NCI-H345 treated with DMSO at 0.1 percent for 48 hours (cell line): ENCODE measurements at regions not wholly inside any gene's neighbourhood (a gene's known extent, or its start where the extent isn't known, plus 50 kb on each side); places are given as distances from the start of the nearest gene placed in this dataset.

Source experiments
- DNase-seq: peaks from one replicate; lab custom pipeline; 2025; ENCODE audit not compliant: unreplicated experiment; lab: John Stamatoyannopoulos, UW

- DNase-seq, result no peak
Measured at GRCh38 chr13:33372251-33372919, 86.8 kb upstream of the STARD13 start.

GRCh38 chr13:33373624-33374023 is 88.1 kb upstream of the STARD13 start:
- DNase-seq, result no peak

GRCh38 chr13:33375421-33375820 is 89.9 kb upstream of the STARD13 start:
- no peak for DNase-seq

- DNase-seq, result no peak
Measured at GRCh38 chr13:33376212-33376611, 90.7 kb upstream of the STARD13 start.

GRCh38 chr13:33377411-33377810 is 91.9 kb upstream of the STARD13 start:
- DNase-seq, result no peak

GRCh38 chr13:33377825-33378224 is 92.3 kb upstream of the STARD13 start:
- no peak for DNase-seq

GRCh38 chr13:33379608-33380007 is 94.1 kb upstream of the STARD13 start:
- no peak for DNase-seq

GRCh38 chr13:33380487-33381079 is 95.0 kb upstream of the STARD13 start:
- no peak for DNase-seq

GRCh38 chr13:33381180-33381579 is 95.6 kb upstream of the STARD13 start:
- DNase-seq, result no peak

GRCh38 chr13:33381906-33382305 is 96.4 kb upstream of the STARD13 start:
- DNase-seq, result no peak

- no peak for DNase-seq
Measured at GRCh38 chr13:33383724-33384577, 98.4 kb upstream of the STARD13 start.

GRCh38 chr13:33388286-33388998 is 102.9 kb upstream of the STARD13 start:
- DNase-seq, result no peak

GRCh38 chr13:33392794-33393405 is 107.3 kb upstream of the STARD13 start:
- no peak for DNase-seq

- DNase-seq, result no peak
Measured at GRCh38 chr13:33394294-33394932, 108.9 kb upstream of the STARD13 start.

GRCh38 chr13:33401238-33401637 is 115.7 kb upstream of the STARD13 start:
- DNase-seq, result no peak

- no peak for DNase-seq
Measured at GRCh38 chr13:33402975-33403374, 117.4 kb upstream of the STARD13 start.

- no peak for DNase-seq
Measured at GRCh38 chr13:33403807-33404362, 118.3 kb upstream of the STARD13 start.

GRCh38 chr13:33405371-33405770 is 119.8 kb upstream of the STARD13 start:
- DNase-seq, result no peak

GRCh38 chr13:33409673-33410510 is 124.3 kb upstream of the STARD13 start:
- DNase-seq, result no peak
